ENCODE measurements at regions not wholly inside any gene's neighbourhood (a gene's known extent, or its start where the extent isn't known, plus 50 kb on each side); places are given as distances from the start of the nearest gene placed in this dataset.

GRCh38 chr1:14031461-14031860 lies 331.5 kb downstream of the PRDM2 start:
- H3K36me3 ChIP-seq (ENCODE audit: control insufficient read depth in 2 of 2, insufficient read depth in 2 of 2, low read length in 2 of 2): no peaks in the 10 kb centered on the region
- no peaks in the 10 kb centered on the region for H3K27me3 ChIP-seq (ENCODE audit: control insufficient read depth in 1 of 2, insufficient read depth in 2 of 2, low read length in 2 of 2)
- no peaks in the 10 kb centered on the region for H3K4me1 ChIP-seq (ENCODE audit: control insufficient read depth, insufficient read depth, low read length)
- no peak overlapping the region for H3K9ac ChIP-seq (ENCODE audit: low read length in 2 of 2)
- peaks cover 0 to 3% of the 10 kb centered on the region in 2 donors for H3K9me3 ChIP-seq (ENCODE audit: control insufficient read depth in 2 of 2, low read length in 2 of 2)
- no peak overlapping the region for H3K4me3 ChIP-seq (ENCODE audit: low read length in 2 of 2)
- no peak overlapping the region for H3K27ac ChIP-seq (ENCODE audit: low read length)

- Histone ChIP-seq H3K27ac (ENCODE audit: low read length) (no peak overlapping the region), H3K4me3 (ENCODE audit: low read length in 2 of 2) (no peak overlapping the region), H3K9ac (ENCODE audit: low read length in 2 of 2) (no peak overlapping the region), H3K9me3 (ENCODE audit: control insufficient read depth in 2 of 2, low read length in 2 of 2) (peaks cover 0 to 3% of the 10 kb centered on the region in 2 donors), H3K4me1 (ENCODE audit: control insufficient read depth, insufficient read depth, low read length) (no peaks in the 10 kb centered on the region), H3K36me3 (ENCODE audit: control insufficient read depth in 2 of 2, insufficient read depth in 2 of 2, low read length in 2 of 2) (no peaks in the 10 kb centered on the region), H3K27me3 (ENCODE audit: control insufficient read depth in 1 of 2, insufficient read depth in 2 of 2, low read length in 2 of 2) (peaks cover 0 to 2% of the 10 kb centered on the region in 2 donors)
Observed at GRCh38 chr1:14034506-14034905, 334.5 kb downstream of the PRDM2 start.

- Histone ChIP-seq H3K9me3 (ENCODE audit: control insufficient read depth in 2 of 2, low read length in 2 of 2) (peaks cover 3 to 7% of the 10 kb centered on the region in 2 donors), H3K27ac (ENCODE audit: low read length) (no peak overlapping the region), H3K27me3 (ENCODE audit: control insufficient read depth in 1 of 2, insufficient read depth in 2 of 2, low read length in 2 of 2) (peaks cover 0 to 2% of the 10 kb centered on the region in 2 donors), H3K36me3 (ENCODE audit: control insufficient read depth in 2 of 2, insufficient read depth in 2 of 2, low read length in 2 of 2) (no peaks in the 10 kb centered on the region), H3K9ac (ENCODE audit: low read length in 2 of 2) (no peak overlapping the region), H3K4me3 (ENCODE audit: low read length in 2 of 2) (no peak overlapping the region), H3K4me1 (ENCODE audit: control insufficient read depth, insufficient read depth, low read length) (no peaks in the 10 kb centered on the region)
Observed at GRCh38 chr1:14037101-14037847, 337.3 kb downstream of the PRDM2 start.

GRCh38 chr1:14039582-14040430 lies 339.8 kb downstream of the PRDM2 start:
- Histone ChIP-seq H3K27me3 (ENCODE audit: control insufficient read depth in 1 of 2, insufficient read depth in 2 of 2, low read length in 2 of 2) (peaks cover 0 to 2% of the 10 kb centered on the region in 2 donors), H3K9ac (ENCODE audit: low read length in 2 of 2) (no peak overlapping the region)

GRCh38 chr1:14049965-14050364 lies 350.0 kb downstream of the PRDM2 start:
- Histone ChIP-seq H3K9ac (ENCODE audit: low read length in 2 of 2) (no peak overlapping the region), H3K36me3 (ENCODE audit: control insufficient read depth in 2 of 2, insufficient read depth in 2 of 2, low read length in 2 of 2) (no peaks in the 10 kb centered on the region), H3K27ac (ENCODE audit: low read length) (no peak overlapping the region), H3K4me3 (ENCODE audit: low read length in 2 of 2) (no peak overlapping the region), H3K4me1 (ENCODE audit: control insufficient read depth, insufficient read depth, low read length) (no peaks in the 10 kb centered on the region), H3K27me3 (ENCODE audit: control insufficient read depth in 1 of 2, insufficient read depth in 2 of 2, low read length in 2 of 2) (no peaks in the 10 kb centered on the region), H3K9me3 (ENCODE audit: control insufficient read depth in 2 of 2, low read length in 2 of 2) (peaks cover 0 to 4% of the 10 kb centered on the region in 2 donors)

More at GRCh38 chr1:14039582-14040430, 339.8 kb downstream of the PRDM2 start:
- Histone ChIP-seq H3K4me3 (ENCODE audit: low read length in 2 of 2) (no peak overlapping the region), H3K4me1 (ENCODE audit: control insufficient read depth, insufficient read depth, low read length) (no peaks in the 10 kb centered on the region), H3K9me3 (ENCODE audit: control insufficient read depth in 2 of 2, low read length in 2 of 2) (peaks cover 0 to 7% of the 10 kb centered on the region in 2 donors), H3K36me3 (ENCODE audit: control insufficient read depth in 2 of 2, insufficient read depth in 2 of 2, low read length in 2 of 2) (no peaks in the 10 kb centered on the region), H3K27ac (ENCODE audit: low read length) (no peak overlapping the region)

GRCh38 chr1:14055442-14056223 lies 355.6 kb downstream of the PRDM2 start:
- Histone ChIP-seq H3K27ac (ENCODE audit: low read length) (no peak overlapping the region), H3K36me3 (ENCODE audit: control insufficient read depth in 2 of 2, insufficient read depth in 2 of 2, low read length in 2 of 2) (no peaks in the 10 kb centered on the region), H3K4me3 (ENCODE audit: low read length in 2 of 2) (no peak overlapping the region), H3K9me3 (ENCODE audit: control insufficient read depth in 2 of 2, low read length in 2 of 2) (peaks cover 0 to 16% of the 10 kb centered on the region in 2 donors), H3K27me3 (ENCODE audit: control insufficient read depth in 1 of 2, insufficient read depth in 2 of 2, low read length in 2 of 2) (no peaks in the 10 kb centered on the region), H3K9ac (ENCODE audit: low read length in 2 of 2) (no peak overlapping the region), H3K4me1 (ENCODE audit: control insufficient read depth, insufficient read depth, low read length) (peaks cover 2% of the 10 kb centered on the region)

- H3K9ac ChIP-seq (ENCODE audit: low read length in 2 of 2): no peak overlapping the region
- H3K4me1 ChIP-seq (ENCODE audit: control insufficient read depth, insufficient read depth, low read length): peaks cover 2% of the 10 kb centered on the region
- H3K27ac ChIP-seq (ENCODE audit: low read length): no peak overlapping the region
Observed at GRCh38 chr1:14057640-14058039, 357.7 kb downstream of the PRDM2 start.

GRCh38 chr1:14061204-14061603 lies 361.2 kb downstream of the PRDM2 start:
- Histone ChIP-seq H3K9me3 (ENCODE audit: control insufficient read depth in 2 of 2, low read length in 2 of 2) (peaks cover 0 to 16% of the 10 kb centered on the region in 2 donors), H3K27ac (ENCODE audit: low read length) (no peak overlapping the region), H3K4me1 (ENCODE audit: control insufficient read depth, insufficient read depth, low read length) (no peaks in the 10 kb centered on the region), H3K36me3 (ENCODE audit: control insufficient read depth in 2 of 2, insufficient read depth in 2 of 2, low read length in 2 of 2) (no peaks in the 10 kb centered on the region), H3K27me3 (ENCODE audit: control insufficient read depth in 1 of 2, insufficient read depth in 2 of 2, low read length in 2 of 2) (no peaks in the 10 kb centered on the region), H3K9ac (ENCODE audit: low read length in 2 of 2) (no peak overlapping the region), H3K4me3 (ENCODE audit: low read length in 2 of 2) (no peak overlapping the region)

More at GRCh38 chr1:14057640-14058039, 357.7 kb downstream of the PRDM2 start:
- H3K9me3 ChIP-seq (ENCODE audit: control insufficient read depth in 2 of 2, low read length in 2 of 2): peaks cover 0 to 16% of the 10 kb centered on the region in 2 donors
- H3K36me3 ChIP-seq (ENCODE audit: control insufficient read depth in 2 of 2, insufficient read depth in 2 of 2, low read length in 2 of 2): no peaks in the 10 kb centered on the region
- no peak overlapping the region for H3K4me3 ChIP-seq (ENCODE audit: low read length in 2 of 2)
- H3K27me3 ChIP-seq (ENCODE audit: control insufficient read depth in 1 of 2, insufficient read depth in 2 of 2, low read length in 2 of 2): no peaks in the 10 kb centered on the region

GRCh38 chr1:14061722-14062121 lies 361.7 kb downstream of the PRDM2 start:
- H3K27me3 ChIP-seq (ENCODE audit: control insufficient read depth in 1 of 2, insufficient read depth in 2 of 2, low read length in 2 of 2): no peaks in the 10 kb centered on the region
- H3K4me3 ChIP-seq (ENCODE audit: low read length in 2 of 2): no peak overlapping the region
- peaks cover 0 to 16% of the 10 kb centered on the region in 2 donors for H3K9me3 ChIP-seq (ENCODE audit: control insufficient read depth in 2 of 2, low read length in 2 of 2)
- no peaks in the 10 kb centered on the region for H3K36me3 ChIP-seq (ENCODE audit: control insufficient read depth in 2 of 2, insufficient read depth in 2 of 2, low read length in 2 of 2)
- no peaks in the 10 kb centered on the region for H3K4me1 ChIP-seq (ENCODE audit: control insufficient read depth, insufficient read depth, low read length)
- no peak overlapping the region for H3K9ac ChIP-seq (ENCODE audit: low read length in 2 of 2)
- no peak overlapping the region for H3K27ac ChIP-seq (ENCODE audit: low read length)

- H3K27ac ChIP-seq (ENCODE audit: low read length): no peak overlapping the region
- H3K9me3 ChIP-seq (ENCODE audit: control insufficient read depth in 2 of 2, low read length in 2 of 2): peaks cover 0 to 12% of the 10 kb centered on the region in 2 donors
- H3K36me3 ChIP-seq (ENCODE audit: control insufficient read depth in 2 of 2, insufficient read depth in 2 of 2, low read length in 2 of 2): no peaks in the 10 kb centered on the region
- H3K27me3 ChIP-seq (ENCODE audit: control insufficient read depth in 1 of 2, insufficient read depth in 2 of 2, low read length in 2 of 2): peaks cover 0 to 3% of the 10 kb centered on the region in 2 donors
- H3K9ac ChIP-seq (ENCODE audit: low read length in 2 of 2): no peak overlapping the region
- no peaks in the 10 kb centered on the region for H3K4me1 ChIP-seq (ENCODE audit: control insufficient read depth, insufficient read depth, low read length)
- no peak overlapping the region for H3K4me3 ChIP-seq (ENCODE audit: low read length in 2 of 2)
Observed at GRCh38 chr1:14062669-14063068, 362.7 kb downstream of the PRDM2 start.
